ENCODE measurements at regions not wholly inside any gene's neighbourhood (a gene's known extent, or its start where the extent isn't known, plus 50 kb on each side); places are given as distances from the start of the nearest gene placed in this dataset.

DNA sequence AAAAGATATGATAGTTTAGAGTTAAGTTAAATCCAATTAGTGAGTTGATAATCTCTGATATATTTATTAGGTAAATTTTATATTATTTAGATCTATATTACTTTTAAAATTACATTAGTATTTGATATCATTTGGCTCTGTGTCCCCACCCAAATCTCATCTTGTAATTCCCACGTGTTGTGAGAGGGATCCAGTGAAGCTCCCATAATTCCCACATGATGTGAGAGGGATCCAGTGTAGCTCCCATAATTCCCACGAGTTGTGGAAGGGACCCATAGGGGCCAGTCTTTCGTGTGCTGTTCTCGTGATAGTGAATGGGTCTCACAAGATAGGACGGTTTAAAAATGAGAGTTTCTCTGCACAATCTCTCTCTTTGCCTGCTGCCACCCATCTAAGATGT lies 1183.6 kb downstream of the NSUN3 start:
- no peak for TF ChIP-seq EZH2 (IDR thresholded peaks at IDR 0.05; ENCODE audit: borderline replicate concordance, low read length)
- TF ChIP-seq CTCF (conservative IDR thresholded peaks at IDR 0.05 in 1 of 2, IDR thresholded peaks at IDR 0.05 in 1 of 2; ENCODE audit: extremely low read depth in 1 of 2, insufficient read depth in 1 of 2, low read depth in 1 of 2, low read length in 2 of 2), result no peak

All from mammary epithelial cell (primary cell).